ENCODE measurements at regions not wholly inside any gene's neighbourhood (a gene's known extent, or its start where the extent isn't known, plus 50 kb on each side); places are given as distances from the start of the nearest gene placed in this dataset.

DNA sequence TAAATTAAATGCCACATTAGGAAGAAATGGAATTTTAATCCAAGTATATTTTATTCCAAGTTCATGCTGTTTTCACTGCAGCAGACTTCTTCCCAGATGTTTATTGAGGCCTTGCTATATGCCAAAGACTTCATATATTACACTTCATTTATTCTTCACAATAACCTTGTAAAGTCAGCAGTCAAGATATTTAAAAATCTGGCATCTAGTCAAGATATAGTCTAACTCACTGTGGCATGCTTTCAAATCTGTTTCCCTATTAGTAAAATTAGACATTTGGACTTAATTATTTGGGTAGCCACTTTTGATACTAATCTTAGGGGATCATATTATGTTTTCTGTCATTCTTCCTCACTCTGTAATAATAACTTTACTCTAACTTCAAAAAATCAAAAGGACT is 81.5 kb upstream of the VGLL3 start:
- no peaks in the 10 kb centered on the region for H3K36me3 ChIP-seq (ENCODE audit: control insufficient read depth in 4 of 4, insufficient read depth in 3 of 4, low read depth in 1 of 4, low read length in 3 of 4)
- no peaks in the 10 kb centered on the region for H3K27me3 ChIP-seq (ENCODE audit: control insufficient read depth in 4 of 4, insufficient read depth in 4 of 4, low read length in 3 of 4)
- H3K9me3 ChIP-seq (ENCODE audit: control insufficient read depth in 4 of 4, low read length in 3 of 4): no peaks in the 10 kb centered on the region
- no peaks in the 10 kb centered on the region for H3K4me1 ChIP-seq (ENCODE audit: control insufficient read depth in 4 of 4, insufficient read depth in 4 of 4, low read length in 3 of 4)
- no peak overlapping the region for H3K27ac ChIP-seq (ENCODE audit: low read depth in 1 of 2, low read length in 2 of 2)
- H3K4me3 ChIP-seq (ENCODE audit: low read depth in 1 of 3, low read length in 3 of 3): no peak overlapping the region
- no peak for TF ChIP-seq FOXA1 (IDR thresholded peaks at IDR 0.05)
- TF ChIP-seq, protein P1, sequence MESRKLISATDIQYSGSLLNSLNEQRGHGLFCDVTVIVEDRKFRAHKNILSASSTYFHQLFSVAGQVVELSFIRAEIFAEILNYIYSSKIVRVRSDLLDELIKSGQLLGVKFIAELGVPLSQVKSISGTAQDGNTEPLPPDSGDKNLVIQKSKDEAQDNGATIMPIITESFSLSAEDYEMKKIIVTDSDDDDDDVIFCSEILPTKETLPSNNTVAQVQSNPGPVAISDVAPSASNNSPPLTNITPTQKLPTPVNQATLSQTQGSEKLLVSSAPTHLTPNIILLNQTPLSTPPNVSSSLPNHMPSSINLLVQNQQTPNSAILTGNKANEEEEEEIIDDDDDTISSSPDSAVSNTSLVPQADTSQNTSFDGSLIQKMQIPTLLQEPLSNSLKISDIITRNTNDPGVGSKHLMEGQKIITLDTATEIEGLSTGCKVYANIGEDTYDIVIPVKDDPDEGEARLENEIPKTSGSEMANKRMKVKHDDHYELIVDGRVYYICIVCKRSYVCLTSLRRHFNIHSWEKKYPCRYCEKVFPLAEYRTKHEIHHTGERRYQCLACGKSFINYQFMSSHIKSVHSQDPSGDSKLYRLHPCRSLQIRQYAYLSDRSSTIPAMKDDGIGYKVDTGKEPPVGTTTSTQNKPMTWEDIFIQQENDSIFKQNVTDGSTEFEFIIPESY (IDR thresholded peaks at IDR 0.05): no peak
- no peak for TF ChIP-seq RXRA (IDR thresholded peaks at IDR 0.05)
- no peak for TF ChIP-seq FOXA2 (IDR thresholded peaks at IDR 0.05)
- no peak for TF ChIP-seq HNF4G (IDR thresholded peaks at IDR 0.05)
- no peak for TF ChIP-seq TAF1 (conservative IDR thresholded peaks at IDR 0.05)
- H3K9ac ChIP-seq (ENCODE audit: low read depth in 1 of 2, low read length in 2 of 2): no peak overlapping the region
- no peak for DNase-seq (ENCODE audit: low spot score)

DNA sequence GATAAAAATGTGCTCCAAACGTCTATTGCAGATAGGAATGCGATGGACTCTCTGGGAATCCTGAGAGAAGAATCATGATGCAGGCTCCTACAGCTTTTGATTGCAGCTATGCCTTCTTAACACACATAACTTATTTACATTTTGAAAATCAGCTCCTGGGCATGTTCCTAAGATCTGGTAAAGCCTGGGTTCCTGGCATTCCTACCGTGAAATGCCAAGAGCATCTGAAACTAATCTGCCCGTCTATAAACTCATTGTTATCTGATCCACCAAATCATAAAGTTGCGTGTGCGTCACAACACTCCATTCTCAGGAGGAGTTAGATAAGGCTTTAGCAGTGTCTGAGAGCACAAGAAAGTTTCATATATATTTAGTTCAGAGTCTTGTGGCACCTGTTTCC is 79.0 kb upstream of the VGLL3 start:
- Histone ChIP-seq H3K27ac (ENCODE audit: low read depth in 1 of 2, low read length in 2 of 2) (no peak overlapping the region), H3K36me3 (ENCODE audit: control insufficient read depth in 4 of 4, insufficient read depth in 3 of 4, low read depth in 1 of 4, low read length in 3 of 4) (no peaks in the 10 kb centered on the region), H3K4me3 (ENCODE audit: low read depth in 1 of 3, low read length in 3 of 3) (no peak overlapping the region), H3K27me3 (ENCODE audit: control insufficient read depth in 4 of 4, insufficient read depth in 4 of 4, low read length in 3 of 4) (no peaks in the 10 kb centered on the region), H3K4me1 (ENCODE audit: control insufficient read depth in 4 of 4, insufficient read depth in 4 of 4, low read length in 3 of 4) (no peaks in the 10 kb centered on the region), H3K9me3 (ENCODE audit: control insufficient read depth in 4 of 4, low read length in 3 of 4) (no peaks in the 10 kb centered on the region), H3K9ac (ENCODE audit: low read depth in 1 of 2, low read length in 2 of 2) (no peak overlapping the region)
- TF ChIP-seq EGR1 (IDR thresholded peaks at IDR 0.05; ENCODE audit: low read depth in 2 of 2) (no peak), RXRA (IDR thresholded peaks at IDR 0.05) (no peak), YY1 (IDR thresholded peaks at IDR 0.05) (no peak), FOXA1 (IDR thresholded peaks at IDR 0.05) (no peak), TAF1 (conservative IDR thresholded peaks at IDR 0.05) (no peak), HNF4A (conservative IDR thresholded peaks at IDR 0.05) (no peak), SP1 (IDR thresholded peaks at IDR 0.05) (no peak), JUND (IDR thresholded peaks at IDR 0.05) (no peak), RAD21 (IDR thresholded peaks at IDR 0.05) (no peak), FOXA2 (IDR thresholded peaks at IDR 0.05) (no peak), MAX (IDR thresholded peaks at IDR 0.05) (no peak), HNF4G (IDR thresholded peaks at IDR 0.05) (no peak), REST (IDR thresholded peaks at IDR 0.05) (no peak)
- TF ChIP-seq, protein P2, sequence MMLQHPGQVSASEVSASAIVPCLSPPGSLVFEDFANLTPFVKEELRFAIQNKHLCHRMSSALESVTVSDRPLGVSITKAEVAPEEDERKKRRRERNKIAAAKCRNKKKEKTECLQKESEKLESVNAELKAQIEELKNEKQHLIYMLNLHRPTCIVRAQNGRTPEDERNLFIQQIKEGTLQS (IDR thresholded peaks at IDR 0.05): no peak
- TF ChIP-seq, protein P3, sequence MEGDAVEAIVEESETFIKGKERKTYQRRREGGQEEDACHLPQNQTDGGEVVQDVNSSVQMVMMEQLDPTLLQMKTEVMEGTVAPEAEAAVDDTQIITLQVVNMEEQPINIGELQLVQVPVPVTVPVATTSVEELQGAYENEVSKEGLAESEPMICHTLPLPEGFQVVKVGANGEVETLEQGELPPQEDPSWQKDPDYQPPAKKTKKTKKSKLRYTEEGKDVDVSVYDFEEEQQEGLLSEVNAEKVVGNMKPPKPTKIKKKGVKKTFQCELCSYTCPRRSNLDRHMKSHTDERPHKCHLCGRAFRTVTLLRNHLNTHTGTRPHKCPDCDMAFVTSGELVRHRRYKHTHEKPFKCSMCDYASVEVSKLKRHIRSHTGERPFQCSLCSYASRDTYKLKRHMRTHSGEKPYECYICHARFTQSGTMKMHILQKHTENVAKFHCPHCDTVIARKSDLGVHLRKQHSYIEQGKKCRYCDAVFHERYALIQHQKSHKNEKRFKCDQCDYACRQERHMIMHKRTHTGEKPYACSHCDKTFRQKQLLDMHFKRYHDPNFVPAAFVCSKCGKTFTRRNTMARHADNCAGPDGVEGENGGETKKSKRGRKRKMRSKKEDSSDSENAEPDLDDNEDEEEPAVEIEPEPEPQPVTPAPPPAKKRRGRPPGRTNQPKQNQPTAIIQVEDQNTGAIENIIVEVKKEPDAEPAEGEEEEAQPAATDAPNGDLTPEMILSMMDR (IDR thresholded peaks at IDR 0.05; ENCODE audit: low read depth, low read length, missing input control): no peak
- TF ChIP-seq, protein P1 (IDR thresholded peaks at IDR 0.05): no peak
- 84% methylated on average over 6 of the region's 6 CpGs for WGBS
- no peak for DNase-seq (ENCODE audit: low spot score)
